Gastroesophageal sphincter (tissue), 3 donors: ENCODE measurements at regions not wholly inside any gene's neighbourhood (a gene's known extent, or its start where the extent isn't known, plus 50 kb on each side); places are given as distances from the start of the nearest gene placed in this dataset.

ENCODE experiments used
- CTCF ChIP-seq, 4 experiments: fragments of 200-600 bp in 2 of 4; fragments of 450-650 bp in 2 of 4; sonication (generic) in 1 of 4; IDR thresholded peaks; one replicate each; pipeline ENCODE4 v1.5.1; 2017 to 2019; ENCODE audit warnings: antibody characterized with exemption in 4 of 4, mild to moderate bottlenecking in 2 of 4, moderate library complexity in 2 of 4
- POLR2AphosphoS5 ChIP-seq: sonication (generic); formaldehyde crosslinking; IDR thresholded peaks from one replicate; pipeline ENCODE4 v1.6.1; 2017; ENCODE audit warnings: antibody characterized with exemption

GRCh38 chr2:23312996-23313606 lies 71.9 kb upstream of the KLHL29 start:
- TF ChIP-seq POLR2AphosphoS5 (no peak), CTCF (IDR thresholded peaks at IDR 0.05) (peak in 1 of 4 experiments; percentile 24)
